Neural cell (in vitro differentiated cells): ENCODE measurements at regions not wholly inside any gene's neighbourhood (a gene's known extent, or its start where the extent isn't known, plus 50 kb on each side); places are given as distances from the start of the nearest gene placed in this dataset.

Experiments used
- H2AFZ ChIP-seq: fragments of 200-600, 300-800 bp; sonication (generic), shearing (Covaris generic); 2 replicates; pipeline ENCODE4 v1.6.0; 2014; ENCODE audit warnings: low read depth, mild to moderate bottlenecking, antibody characterized with exemption, low read length, moderate library complexity
- H3F3A ChIP-seq: fragments of 200-600 bp; shearing (Covaris generic); 2 replicates; pipeline ENCODE4 v1.6.1; 2016; ENCODE audit warnings: mild to moderate bottlenecking, moderate library complexity, mixed read lengths, antibody characterized with exemption, low read length; ENCODE audit not compliant: insufficient read depth, poor library complexity, severe bottlenecking
- H3K27ac ChIP-seq: fragments of 200-600, 300-800 bp; sonication (generic), shearing (Covaris generic); 2 replicates; pipeline ENCODE4 v1.5.1; 2014; ENCODE audit warnings: mild to moderate bottlenecking, low read length, moderate library complexity
- H3K27me3 ChIP-seq: fragments of 300-800, 200-600 bp; sonication (generic), shearing (Covaris generic); 2 replicates; pipeline ENCODE4 v1.6.0; 2014; ENCODE audit warnings: mild to moderate bottlenecking, low read depth, low read length, moderate library complexity; ENCODE audit not compliant: insufficient read depth
- H3K36me3 ChIP-seq: fragments of 300-800, 200-600 bp; sonication (generic), shearing (Covaris generic); 2 replicates; pipeline ENCODE4 v1.5.1; 2014; ENCODE audit warnings: mild to moderate bottlenecking, antibody characterized with exemption, low read length, moderate library complexity; ENCODE audit not compliant: insufficient read depth
- H3K4me2 ChIP-seq: fragments of 300-800, 200-600 bp; sonication (generic), shearing (Covaris generic); 2 replicates; pipeline ENCODE4 v1.6.0; 2014; ENCODE audit warnings: mild to moderate bottlenecking, low read length
- H3K4me3 ChIP-seq: fragments of 300-800, 200-600 bp; sonication (generic), shearing (Covaris generic); 2 replicates; pipeline ENCODE4 v1.5.1; 2014; ENCODE audit warnings: mild to moderate bottlenecking, low read length, moderate library complexity
- H3K79me2 ChIP-seq: fragments of 200-600 bp; shearing (Covaris generic); replicated peaks from 2 replicates; pipeline ENCODE4 v1.6.0; 2014; ENCODE audit warnings: mild to moderate bottlenecking, low read length, moderate library complexity; ENCODE audit not compliant: insufficient read depth
- H3K9ac ChIP-seq: fragments of 300-800, 200-600 bp; sonication (generic), shearing (Covaris generic); 2 replicates; pipeline ENCODE4 v1.6.1; 2016; ENCODE audit warnings: mild to moderate bottlenecking, low read length, mixed read lengths
- H3K9me2 ChIP-seq: fragments of 200-600 bp; shearing (Covaris generic); 2 replicates; pipeline ENCODE4 v1.6.1; 2016; ENCODE audit warnings: mild to moderate bottlenecking, low read length, mixed read lengths; ENCODE audit not compliant: insufficient read depth
- H3K9me3 ChIP-seq: fragments of 200-600, 300-800 bp; sonication (generic), shearing (Covaris generic); 2 replicates; pipeline ENCODE4 v1.6.1; 2016; ENCODE audit warnings: mild to moderate bottlenecking, mixed run types, low read length, moderate library complexity, mixed read lengths
- H4K20me1 ChIP-seq: fragments of 200-600 bp; shearing (Covaris generic); 2 replicates; pipeline ENCODE4 v1.6.1; 2016; ENCODE audit warnings: mild to moderate bottlenecking, mixed run types; ENCODE audit not compliant: insufficient read depth
- CTCF ChIP-seq: fragments of 450-650 bp; IDR thresholded peaks from 2 replicates; pipeline ENCODE4 v1.5.1; 2014; ENCODE audit warnings: antibody characterized with exemption, mild to moderate bottlenecking, moderate library complexity; ENCODE audit not compliant: poor library complexity, severe bottlenecking
- EP300 ChIP-seq: fragments of 450-650 bp; conservative IDR thresholded peaks from 2 replicates; pipeline ENCODE4 v1.6.1; 2014; ENCODE audit warnings: antibody characterized with exemption, mild to moderate bottlenecking, moderate library complexity; ENCODE audit not compliant: poor library complexity, severe bottlenecking
- EZH2 ChIP-seq: fragments of 200-600, 300-800 bp; shearing (Covaris generic), sonication (generic); IDR thresholded peaks from 2 replicates; pipeline ENCODE4 v1.6.1; 2014; ENCODE audit warnings: antibody characterized with exemption, low read length, borderline replicate concordance, mild to moderate bottlenecking; ENCODE audit not compliant: insufficient read depth, poor library complexity, severe bottlenecking
- MXI1 ChIP-seq: fragments of 450-650 bp; conservative IDR thresholded peaks from 2 replicates; pipeline ENCODE4 v1.6.1; 2014; ENCODE audit warnings: antibody characterized with exemption, mild to moderate bottlenecking; ENCODE audit not compliant: poor library complexity, severe bottlenecking
- POLR2AphosphoS5 ChIP-seq: IDR thresholded peaks from 2 replicates; pipeline ENCODE4 v1.6.1; 2012
- RAD21 ChIP-seq: fragments of 450-650 bp; conservative IDR thresholded peaks from 2 replicates; pipeline ENCODE4 v1.6.1; 2014; ENCODE audit warnings: antibody characterized with exemption, mild to moderate bottlenecking, moderate library complexity
- REST ChIP-seq: IDR thresholded peaks from 2 replicates; pipeline ENCODE4 v1.6.1; 2012; ENCODE audit warnings: borderline replicate concordance
- SMC3 ChIP-seq: fragments of 450-650 bp; conservative IDR thresholded peaks from 2 replicates; pipeline ENCODE4 v1.6.1; 2014; ENCODE audit warnings: antibody characterized with exemption, mild to moderate bottlenecking, moderate library complexity; ENCODE audit not compliant: poor library complexity
- TAF1 ChIP-seq: IDR thresholded peaks from 2 replicates; pipeline ENCODE4 v1.6.1; 2012; ENCODE audit warnings: low read depth

- Histone ChIP-seq H3K9ac (no peak overlapping the region), H3K27me3 (no peaks in the 10 kb centered on the region), H3K9me2 (no peaks in the 10 kb centered on the region), H3K9me3 (no peaks in the 10 kb centered on the region), H3K79me2 (no peaks in the 10 kb centered on the region), H3K4me3 (no peak overlapping the region), H3K27ac (no peak overlapping the region), H3K36me3 (no peaks in the 10 kb centered on the region), H3F3A (no peaks in the 10 kb centered on the region), H4K20me1 (no peaks in the 10 kb centered on the region), H3K4me2 (no peak overlapping the region), H2AFZ (no peak overlapping the region)
- TF ChIP-seq SMC3: no peak
- TF ChIP-seq REST: no peak
- TF ChIP-seq MXI1: no peak
- no peak for TF ChIP-seq EZH2
- TF ChIP-seq POLR2AphosphoS5: no peak
- TF ChIP-seq RAD21: no peak
- TF ChIP-seq CTCF: no peak
- no peak for TF ChIP-seq TAF1
- no peak for TF ChIP-seq EP300
Measured at GRCh38 chr4:89419111-89419695, 111.6 kb upstream of the GPRIN3 start.

GRCh38 chr4:89416960-89417359, 109.4 kb upstream of the GPRIN3 start:
- Histone ChIP-seq H3K4me2 (no peak overlapping the region), H3F3A (no peaks in the 10 kb centered on the region), H3K27ac (no peak overlapping the region), H3K9me2 (no peaks in the 10 kb centered on the region), H3K9me3 (no peaks in the 10 kb centered on the region), H3K9ac (no peak overlapping the region), H3K4me3 (no peak overlapping the region), H2AFZ (no peak overlapping the region), H4K20me1 (no peaks in the 10 kb centered on the region), H3K36me3 (no peaks in the 10 kb centered on the region), H3K27me3 (no peaks in the 10 kb centered on the region), H3K79me2 (no peaks in the 10 kb centered on the region)
- TF ChIP-seq SMC3 (no peak), MXI1 (no peak), CTCF (no peak)
